Stimulated activated naive CD8-positive, alpha-beta T cell treated with anti-CD3 and anti-CD28 coated beads, Interleukin-15, Interleukin-2, amounts not matched to agents 100 ng/mL and 50 ng/mL, for 24 hours (primary cell): ENCODE measurements at regions not wholly inside any gene's neighbourhood (a gene's known extent, or its start where the extent isn't known, plus 50 kb on each side); places are given as distances from the start of the nearest gene placed in this dataset.

ENCODE experiments used
- H3K27ac Mint-ChIP-seq: one replicate; pipeline ENCODE4 v1.8.0; 2021; ENCODE audit warnings: mild to moderate bottlenecking, mixed read lengths
- H3K27me3 Mint-ChIP-seq: one replicate; pipeline ENCODE4 v1.8.0; 2021; ENCODE audit warnings: mixed read lengths
- H3K36me3 Mint-ChIP-seq: one replicate; pipeline ENCODE4 v1.8.0; 2021; ENCODE audit warnings: low read depth, mixed read lengths
- H3K4me1 Mint-ChIP-seq: one replicate; pipeline ENCODE4 v1.8.0; 2021; ENCODE audit warnings: low read depth, mixed read lengths
- H3K4me3 Mint-ChIP-seq: one replicate; pipeline ENCODE4 v1.8.0; 2021; ENCODE audit warnings: mild to moderate bottlenecking, mixed read lengths
- H3K9me3 Mint-ChIP-seq: one replicate; pipeline ENCODE4 v1.8.0; 2021; ENCODE audit warnings: mixed read lengths

GRCh38 chr14:89543425-89543790 is 126.4 kb upstream of the FOXN3 start:
- no peaks in the 10 kb centered on the region for H3K27me3 Mint-ChIP-seq
- H3K4me1 Mint-ChIP-seq: peaks cover 43% of the 10 kb centered on the region
- peaks cover 10% of the 10 kb centered on the region for H3K36me3 Mint-ChIP-seq
- H3K27ac Mint-ChIP-seq: no peak overlapping the region
- no peaks in the 10 kb centered on the region for H3K9me3 Mint-ChIP-seq
- H3K4me3 Mint-ChIP-seq: no peak overlapping the region

GRCh38 chr14:89542786-89543424 is 125.9 kb upstream of the FOXN3 start:
- Mint-ChIP-seq H3K27me3 (no peaks in the 10 kb centered on the region), H3K27ac (no peak overlapping the region), H3K9me3 (no peaks in the 10 kb centered on the region), H3K4me1 (peaks cover 43% of the 10 kb centered on the region), H3K4me3 (no peak overlapping the region), H3K36me3 (peaks cover 10% of the 10 kb centered on the region)

- no peaks in the 10 kb centered on the region for H3K9me3 Mint-ChIP-seq
- H3K36me3 Mint-ChIP-seq: peaks cover 21% of the 10 kb centered on the region
- no peak overlapping the region for H3K4me3 Mint-ChIP-seq
- H3K27ac Mint-ChIP-seq: no peak overlapping the region
- no peaks in the 10 kb centered on the region for H3K27me3 Mint-ChIP-seq
- peaks cover 45% of the 10 kb centered on the region for H3K4me1 Mint-ChIP-seq
Observed at GRCh38 chr14:89540830-89541470, 123.9 kb upstream of the FOXN3 start.

GRCh38 chr14:89540009-89540829 is 123.2 kb upstream of the FOXN3 start:
- no peaks in the 10 kb centered on the region for H3K27me3 Mint-ChIP-seq
- H3K36me3 Mint-ChIP-seq: peaks cover 21% of the 10 kb centered on the region
- no peak overlapping the region for H3K27ac Mint-ChIP-seq
- H3K4me1 Mint-ChIP-seq: peaks cover 48% of the 10 kb centered on the region
- no peak overlapping the region for H3K4me3 Mint-ChIP-seq
- no peaks in the 10 kb centered on the region for H3K9me3 Mint-ChIP-seq

- H3K27ac Mint-ChIP-seq: no peak overlapping the region
- peaks cover 34% of the 10 kb centered on the region for H3K36me3 Mint-ChIP-seq
- H3K9me3 Mint-ChIP-seq: no peaks in the 10 kb centered on the region
- H3K4me1 Mint-ChIP-seq: peaks cover 47% of the 10 kb centered on the region
- H3K27me3 Mint-ChIP-seq: no peaks in the 10 kb centered on the region
- H3K4me3 Mint-ChIP-seq: no peak overlapping the region
Observed at GRCh38 chr14:89537911-89538310, 120.9 kb upstream of the FOXN3 start.

GRCh38 chr14:89534902-89535685 is 118.1 kb upstream of the FOXN3 start:
- Mint-ChIP-seq H3K9me3 (peaks cover 2% of the 10 kb centered on the region), H3K4me1 (peaks cover 31% of the 10 kb centered on the region), H3K36me3 (peaks cover 41% of the 10 kb centered on the region), H3K27me3 (no peaks in the 10 kb centered on the region), H3K4me3 (no peak overlapping the region), H3K27ac (no peak overlapping the region)

GRCh38 chr14:89533766-89534165 is 116.7 kb upstream of the FOXN3 start:
- Mint-ChIP-seq H3K36me3 (peaks cover 37% of the 10 kb centered on the region), H3K27ac (no peak overlapping the region), H3K9me3 (peaks cover 4% of the 10 kb centered on the region), H3K4me3 (peak overlapping the region; percentile 18), H3K27me3 (no peaks in the 10 kb centered on the region), H3K4me1 (peaks cover 21% of the 10 kb centered on the region)

GRCh38 chr14:89533136-89533535 is 116.1 kb upstream of the FOXN3 start:
- H3K4me3 Mint-ChIP-seq: no peak overlapping the region
- H3K36me3 Mint-ChIP-seq: peaks cover 41% of the 10 kb centered on the region
- H3K4me1 Mint-ChIP-seq: peaks cover 21% of the 10 kb centered on the region
- H3K9me3 Mint-ChIP-seq: peaks cover 4% of the 10 kb centered on the region
- no peak overlapping the region for H3K27ac Mint-ChIP-seq
- no peaks in the 10 kb centered on the region for H3K27me3 Mint-ChIP-seq

- Mint-ChIP-seq H3K4me1 (peaks cover 22% of the 10 kb centered on the region), H3K27me3 (no peaks in the 10 kb centered on the region), H3K4me3 (no peak overlapping the region), H3K27ac (peak overlapping the region; percentile 41), H3K9me3 (peaks cover 8% of the 10 kb centered on the region), H3K36me3 (peaks cover 32% of the 10 kb centered on the region)
Observed at GRCh38 chr14:89531661-89532335, 114.8 kb upstream of the FOXN3 start.

- H3K36me3 Mint-ChIP-seq: peaks cover 50% of the 10 kb centered on the region
- no peak overlapping the region for H3K27ac Mint-ChIP-seq
- H3K4me3 Mint-ChIP-seq: no peak overlapping the region
- peaks cover 29% of the 10 kb centered on the region for H3K9me3 Mint-ChIP-seq
- H3K4me1 Mint-ChIP-seq: peaks cover 22% of the 10 kb centered on the region
- no peaks in the 10 kb centered on the region for H3K27me3 Mint-ChIP-seq
Observed at GRCh38 chr14:89524990-89525667, 108.1 kb upstream of the FOXN3 start.

- H3K4me1 Mint-ChIP-seq: peaks cover 24% of the 10 kb centered on the region
Observed at GRCh38 chr14:89524412-89524811, 107.4 kb upstream of the FOXN3 start.

GRCh38 chr14:89521988-89522387 is 105.0 kb upstream of the FOXN3 start:
- Mint-ChIP-seq H3K4me1 (peaks cover 39% of the 10 kb centered on the region), H3K27me3 (no peaks in the 10 kb centered on the region), H3K4me3 (no peak overlapping the region), H3K36me3 (peaks cover 43% of the 10 kb centered on the region), H3K27ac (no peak overlapping the region), H3K9me3 (peaks cover 23% of the 10 kb centered on the region)

More at GRCh38 chr14:89524412-89524811, 107.4 kb upstream of the FOXN3 start:
- Mint-ChIP-seq H3K36me3 (peaks cover 48% of the 10 kb centered on the region), H3K9me3 (peaks cover 27% of the 10 kb centered on the region), H3K4me3 (no peak overlapping the region), H3K27ac (no peak overlapping the region), H3K27me3 (no peaks in the 10 kb centered on the region)

GRCh38 chr14:89519040-89519439 is 102.0 kb upstream of the FOXN3 start:
- Mint-ChIP-seq H3K4me3 (no peak overlapping the region), H3K27me3 (no peaks in the 10 kb centered on the region), H3K9me3 (peaks cover 14% of the 10 kb centered on the region), H3K27ac (no peak overlapping the region), H3K36me3 (peaks cover 36% of the 10 kb centered on the region), H3K4me1 (peaks cover 34% of the 10 kb centered on the region)

GRCh38 chr14:89516173-89516572 is 99.1 kb upstream of the FOXN3 start:
- Mint-ChIP-seq H3K9me3 (peaks cover 2% of the 10 kb centered on the region), H3K27ac (no peak overlapping the region), H3K27me3 (no peaks in the 10 kb centered on the region), H3K4me3 (no peak overlapping the region), H3K4me1 (peaks cover 54% of the 10 kb centered on the region), H3K36me3 (peaks cover 28% of the 10 kb centered on the region)
